ENCODE measurements at regions not wholly inside any gene's neighbourhood (a gene's known extent, or its start where the extent isn't known, plus 50 kb on each side); places are given as distances from the start of the nearest gene placed in this dataset.

DNA sequence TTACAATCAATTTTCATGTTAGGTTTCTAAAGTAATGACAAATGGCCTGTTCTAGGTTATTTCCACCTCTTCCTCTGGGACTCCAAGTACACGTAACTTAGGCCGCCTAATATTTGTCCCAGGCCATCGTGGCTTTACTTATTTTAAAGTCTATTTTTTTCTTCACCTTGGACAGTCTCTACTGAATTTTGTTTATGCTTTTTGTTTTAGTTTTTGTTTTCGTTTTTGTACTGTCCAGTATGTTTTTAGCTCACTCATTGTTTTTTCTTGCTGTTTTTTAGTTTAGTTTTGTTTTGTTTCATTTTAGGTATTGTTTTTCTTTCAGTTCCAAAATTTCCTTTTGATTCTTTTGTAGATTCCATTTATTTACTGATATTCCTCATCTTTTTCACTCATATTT, 187.7 kb upstream of the RNPC3 start:
- WGBS, 2 donors, result 70 to 80% methylated on average over 4 of the region's 4 CpGs
- Histone ChIP-seq H3K4me3 (no peak overlapping the region), H3K27me3 (no peaks in the 10 kb centered on the region), H3K27ac (no peak overlapping the region), H3K36me3 (no peaks in the 10 kb centered on the region), H3K4me1 (no peaks in the 10 kb centered on the region), H3K9me3 (no peaks in the 10 kb centered on the region)
- TF ChIP-seq POLR2AphosphoS5 (IDR thresholded peaks at IDR 0.05), result no peak
- no peak for TF ChIP-seq POLR2A (IDR thresholded peaks at IDR 0.05)
- TF ChIP-seq, protein P1, sequence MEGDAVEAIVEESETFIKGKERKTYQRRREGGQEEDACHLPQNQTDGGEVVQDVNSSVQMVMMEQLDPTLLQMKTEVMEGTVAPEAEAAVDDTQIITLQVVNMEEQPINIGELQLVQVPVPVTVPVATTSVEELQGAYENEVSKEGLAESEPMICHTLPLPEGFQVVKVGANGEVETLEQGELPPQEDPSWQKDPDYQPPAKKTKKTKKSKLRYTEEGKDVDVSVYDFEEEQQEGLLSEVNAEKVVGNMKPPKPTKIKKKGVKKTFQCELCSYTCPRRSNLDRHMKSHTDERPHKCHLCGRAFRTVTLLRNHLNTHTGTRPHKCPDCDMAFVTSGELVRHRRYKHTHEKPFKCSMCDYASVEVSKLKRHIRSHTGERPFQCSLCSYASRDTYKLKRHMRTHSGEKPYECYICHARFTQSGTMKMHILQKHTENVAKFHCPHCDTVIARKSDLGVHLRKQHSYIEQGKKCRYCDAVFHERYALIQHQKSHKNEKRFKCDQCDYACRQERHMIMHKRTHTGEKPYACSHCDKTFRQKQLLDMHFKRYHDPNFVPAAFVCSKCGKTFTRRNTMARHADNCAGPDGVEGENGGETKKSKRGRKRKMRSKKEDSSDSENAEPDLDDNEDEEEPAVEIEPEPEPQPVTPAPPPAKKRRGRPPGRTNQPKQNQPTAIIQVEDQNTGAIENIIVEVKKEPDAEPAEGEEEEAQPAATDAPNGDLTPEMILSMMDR (IDR thresholded peaks at IDR 0.05), result no peak
- no peak for TF ChIP-seq EP300 (IDR thresholded peaks at IDR 0.05)
- DNase-seq, result no peak
- intact Hi-C loops (cut with DNase I), result no loop called here

DNA sequence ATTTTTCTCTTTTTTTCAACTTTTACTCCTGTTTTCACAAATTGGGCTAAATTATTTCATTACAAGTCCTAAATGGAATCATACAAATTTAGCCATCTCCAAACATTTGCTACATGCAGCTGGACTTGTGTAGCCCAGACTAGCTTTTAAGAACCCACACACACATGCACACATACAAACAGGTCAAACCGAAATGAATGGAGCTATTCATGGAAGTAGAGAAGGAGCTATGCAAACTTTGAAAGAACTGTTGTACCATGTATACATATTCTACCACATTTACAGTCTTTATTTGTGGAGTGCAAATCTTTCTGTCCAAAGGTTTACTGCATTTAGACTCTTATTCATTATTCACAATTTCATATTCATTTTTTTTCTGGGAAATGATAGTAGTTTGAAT, 189.1 kb upstream of the RNPC3 start:
- Histone ChIP-seq H3K36me3 (no peaks in the 10 kb centered on the region), H3K4me1 (no peaks in the 10 kb centered on the region), H3K9me3 (no peaks in the 10 kb centered on the region), H3K27me3 (no peaks in the 10 kb centered on the region), H3K4me3 (no peak overlapping the region), H3K27ac (no peak overlapping the region)
- intact Hi-C loops (cut with DNase I), result no loop called here
- no peak for TF ChIP-seq POLR2A (IDR thresholded peaks at IDR 0.05)
- TF ChIP-seq EP300 (IDR thresholded peaks at IDR 0.05), result no peak
- TF ChIP-seq, protein P1 (IDR thresholded peaks at IDR 0.05), result no peak
- TF ChIP-seq POLR2AphosphoS5 (IDR thresholded peaks at IDR 0.05), result no peak
- 13 to 67% methylated on average over 1 of the region's 1 CpG for WGBS, 2 donors
- no peak for DNase-seq

DNA sequence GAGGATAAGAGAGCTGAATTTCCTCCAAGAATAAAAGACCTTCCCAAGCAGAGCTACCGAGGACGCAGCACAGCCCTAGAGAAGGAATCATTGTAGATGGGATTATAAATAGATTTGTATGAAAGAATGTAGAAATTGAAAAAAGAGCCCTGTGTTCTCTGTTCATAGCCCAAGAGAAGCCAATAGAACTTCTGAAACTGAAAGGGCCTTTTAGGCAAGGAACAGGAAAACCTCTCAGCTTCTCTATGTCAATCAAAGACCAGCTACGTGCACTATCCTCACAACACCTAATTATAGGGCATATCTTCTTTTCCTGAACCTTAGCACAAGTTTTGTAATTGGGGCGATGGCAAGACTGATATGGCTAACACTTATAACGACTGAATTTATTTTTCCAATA, 192.4 kb upstream of the RNPC3 start:
- 73 to 77% methylated on average over 5 of the region's 5 CpGs for WGBS, 2 donors

DNA sequence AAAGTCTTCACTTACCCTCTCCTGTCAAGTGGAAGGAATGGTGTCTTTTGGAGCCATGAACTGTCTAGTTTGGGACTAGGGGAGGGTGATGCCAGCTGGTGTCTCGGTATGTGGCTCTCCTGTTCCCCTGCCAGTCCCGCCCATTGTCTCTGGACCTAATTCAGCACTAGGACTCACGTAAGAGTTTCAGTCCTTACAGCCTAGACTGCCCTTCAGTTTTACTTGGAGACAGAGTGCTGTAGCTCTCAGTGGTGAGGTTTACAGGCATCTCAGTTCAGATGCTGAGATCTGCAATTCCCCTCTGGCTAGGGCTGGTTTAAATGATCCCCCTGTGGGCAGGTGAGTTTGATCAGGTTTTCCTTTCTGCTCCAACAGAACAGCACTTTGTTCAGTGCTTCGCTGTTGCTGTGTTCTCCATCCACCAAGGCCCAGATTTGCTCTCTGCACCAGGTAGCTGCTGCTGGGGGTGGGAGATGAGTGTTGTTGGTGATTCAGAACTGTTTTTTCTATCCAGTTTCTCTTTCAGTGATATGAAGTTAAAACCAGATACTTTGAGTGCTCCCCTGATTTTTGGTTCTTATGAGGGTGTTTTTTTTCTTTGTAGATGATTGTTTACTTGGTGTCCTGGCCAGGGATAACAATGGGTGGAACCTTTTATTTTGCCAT, 198.3 kb upstream of the RNPC3 start:
- 82 to 88% methylated on average over 4 of the region's 4 CpGs for WGBS, 2 donors
- intact Hi-C loops (cut with DNase I), result no loop called here
- Histone ChIP-seq H3K27me3 (no peaks in the 10 kb centered on the region), H3K9me3 (peaks cover 0 to 3% (median 0%) of the 10 kb centered on the region in 4 donors), H3K27ac (no peak overlapping the region), H3K36me3 (no peaks in the 10 kb centered on the region), H3K4me3 (no peak overlapping the region), H3K4me1 (no peaks in the 10 kb centered on the region)
- TF ChIP-seq, protein P1 (IDR thresholded peaks at IDR 0.05), result no peak
- TF ChIP-seq POLR2AphosphoS5 (IDR thresholded peaks at IDR 0.05) (no peak), POLR2A (IDR thresholded peaks at IDR 0.05) (no peak), EP300 (IDR thresholded peaks at IDR 0.05) (no peak)
- DNase-seq, result no peak

More for the DNA sequence above, 192.4 kb upstream of the RNPC3 start:
- no peaks in the 10 kb centered on the region for H3K27me3 ChIP-seq
- intact Hi-C loops (cut with DNase I), result no loop called here
- no peaks in the 10 kb centered on the region for H3K36me3 ChIP-seq
- no peak overlapping the region for H3K27ac ChIP-seq
- TF ChIP-seq, protein P1 (IDR thresholded peaks at IDR 0.05), result no peak
- TF ChIP-seq EP300 (IDR thresholded peaks at IDR 0.05) (no peak), POLR2AphosphoS5 (IDR thresholded peaks at IDR 0.05) (no peak), POLR2A (IDR thresholded peaks at IDR 0.05) (no peak)
- DNase-seq, result no peak
- H3K4me3 ChIP-seq, result no peak overlapping the region
- H3K9me3 ChIP-seq, result no peaks in the 10 kb centered on the region
- no peaks in the 10 kb centered on the region for H3K4me1 ChIP-seq

DNA sequence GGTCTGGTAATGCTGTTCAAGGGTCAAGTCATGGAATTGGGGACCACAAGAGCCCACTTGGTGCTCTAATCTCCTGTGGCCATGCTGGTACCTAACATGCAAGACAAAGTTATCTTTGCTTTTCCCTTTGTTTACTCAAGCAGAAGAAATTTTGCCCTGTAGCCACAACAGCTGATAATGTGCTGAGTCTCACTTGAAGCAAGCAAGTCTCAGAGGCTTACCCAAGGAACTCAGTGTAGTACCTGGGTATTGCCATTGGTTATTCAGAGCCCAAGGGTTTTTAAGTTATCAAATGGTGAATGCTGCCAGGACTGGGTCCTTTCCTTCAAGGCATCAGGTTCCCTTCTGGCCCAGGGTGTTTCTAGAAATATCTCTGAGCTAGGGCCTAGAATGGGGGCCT, 198.9 kb upstream of the RNPC3 start:
- no peak overlapping the region for H3K27ac ChIP-seq
- TF ChIP-seq POLR2A (IDR thresholded peaks at IDR 0.05) (no peak), POLR2AphosphoS5 (IDR thresholded peaks at IDR 0.05) (no peak), EP300 (IDR thresholded peaks at IDR 0.05) (no peak)
- TF ChIP-seq, protein P1 (IDR thresholded peaks at IDR 0.05), result no peak
- intact Hi-C loops (cut with DNase I), result no loop called here

More for the DNA sequence above, 198.9 kb upstream of the RNPC3 start:
- DNase-seq, result no peak
- Histone ChIP-seq H3K36me3 (no peaks in the 10 kb centered on the region), H3K4me3 (no peak overlapping the region), H3K4me1 (no peaks in the 10 kb centered on the region), H3K27me3 (no peaks in the 10 kb centered on the region), H3K9me3 (peaks cover 0 to 3% (median 0%) of the 10 kb centered on the region in 4 donors)

Data from sigmoid colon (tissue), 6 donors.